HEK293T (cell line): ENCODE measurements at regions not wholly inside any gene's neighbourhood (a gene's known extent, or its start where the extent isn't known, plus 50 kb on each side); places are given as distances from the start of the nearest gene placed in this dataset.

Source experiments
- ARNT ChIP-seq: fragments of 450-650 bp; IDR thresholded peaks from 2 replicates; pipeline ENCODE4 v1.6.1; 2017; ENCODE audit warnings: mild to moderate bottlenecking
- BHLHE40 ChIP-seq: fragments of 450-650 bp; IDR thresholded peaks from 2 replicates; pipeline ENCODE4 v1.6.1; 2016; ENCODE audit warnings: mild to moderate bottlenecking, moderate library complexity, borderline replicate concordance
- FOXA1 ChIP-seq: fragments of 450-650 bp; IDR thresholded peaks from 2 replicates; pipeline ENCODE4 v1.6.1; 2016; ENCODE audit warnings: mild to moderate bottlenecking
- FOXM1 ChIP-seq: fragments of 450-650 bp; IDR thresholded peaks from 2 replicates; pipeline ENCODE4 v1.6.1; 2017; ENCODE audit warnings: mild to moderate bottlenecking, borderline replicate concordance
- HDGF ChIP-seq: fragments of 450-650 bp; IDR thresholded peaks from 2 replicates; pipeline ENCODE4 v1.6.1; 2017; ENCODE audit warnings: antibody characterized with exemption, borderline replicate concordance
- L3MBTL2 ChIP-seq: fragments of 450-650 bp; conservative IDR thresholded peaks from 2 replicates; pipeline ENCODE4 v1.6.1; 2016; ENCODE audit warnings: mild to moderate bottlenecking
- LEF1 ChIP-seq: fragments of 450-650 bp; IDR thresholded peaks from 2 replicates; pipeline ENCODE4 v1.6.1; 2017; ENCODE audit warnings: mild to moderate bottlenecking, borderline replicate concordance
- SP1 ChIP-seq: fragments of 450-650 bp; IDR thresholded peaks from 2 replicates; pipeline ENCODE4 v1.6.1; 2017
- ZNF384 ChIP-seq: fragments of 450-650 bp; IDR thresholded peaks from 2 replicates; pipeline ENCODE4 v1.6.1; 2016

DNA sequence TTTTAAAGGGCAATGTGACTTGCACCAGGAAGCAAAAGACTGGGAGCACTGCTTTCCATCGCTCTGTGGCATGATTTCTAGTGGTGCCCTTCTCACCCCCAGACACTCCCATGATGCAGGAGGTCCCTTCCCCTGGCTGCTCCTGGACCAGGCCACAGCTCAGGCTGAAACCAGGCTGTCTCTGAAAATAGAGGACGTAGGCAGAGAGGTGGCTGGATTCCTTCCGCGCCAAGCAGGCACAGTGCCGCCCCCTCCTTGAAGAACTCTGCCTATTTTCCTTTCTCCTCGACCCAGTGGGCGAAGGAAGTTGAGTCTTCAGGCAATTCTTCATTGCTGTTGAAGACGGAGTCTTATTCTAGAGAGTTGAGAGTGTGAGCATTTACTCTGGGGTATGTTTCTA is 489.4 kb upstream of the TBL1XR1 start:
- no peak for TF ChIP-seq FOXM1
- no peak for TF ChIP-seq L3MBTL2
- TF ChIP-seq ARNT = no peak
- TF ChIP-seq FOXA1 = no peak
- no peak for TF ChIP-seq HDGF
- no peak for TF ChIP-seq LEF1
- TF ChIP-seq ZNF384 = no peak
- TF ChIP-seq BHLHE40 = no peak
- TF ChIP-seq SP1 = no peak
